ENCODE measurements at regions not wholly inside any gene's neighbourhood (a gene's known extent, or its start where the extent isn't known, plus 50 kb on each side); places are given as distances from the start of the nearest gene placed in this dataset.

GRCh38 chr10:129140921-129141885 lies 325.8 kb upstream of the MGMT start:
- TF ChIP-seq CTCF (conservative IDR thresholded peaks at IDR 0.05; ENCODE audit: low read depth, low read length) = no peak
- no peak overlapping the region for H3K4me3 ChIP-seq (ENCODE audit: low read depth, low read length)
- no peak for DNase-seq (ENCODE audit: low read depth)

DNA sequence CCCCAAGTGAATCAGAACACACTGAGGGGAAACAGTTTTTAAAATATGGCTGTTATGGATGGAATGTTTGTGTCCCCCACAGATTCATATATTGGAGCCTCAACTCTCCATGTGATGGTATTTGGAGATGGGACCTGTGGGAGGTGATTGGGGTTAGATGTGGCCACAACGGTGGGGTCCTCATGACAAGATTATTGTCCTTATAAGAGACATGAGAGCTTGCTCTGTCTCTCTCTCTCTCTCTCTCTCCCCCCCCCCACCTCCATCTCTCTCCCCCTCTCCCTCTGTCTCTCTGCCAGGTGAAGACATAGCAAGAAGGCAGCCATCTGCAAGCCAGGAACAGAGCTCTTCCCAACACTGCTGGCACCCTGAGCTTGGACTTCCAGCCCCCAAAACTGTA lies 315.8 kb upstream of the MGMT start:
- no peak for DNase-seq (ENCODE audit: low read depth)
- TF ChIP-seq CTCF (conservative IDR thresholded peaks at IDR 0.05; ENCODE audit: low read depth, low read length) = no peak

DNA sequence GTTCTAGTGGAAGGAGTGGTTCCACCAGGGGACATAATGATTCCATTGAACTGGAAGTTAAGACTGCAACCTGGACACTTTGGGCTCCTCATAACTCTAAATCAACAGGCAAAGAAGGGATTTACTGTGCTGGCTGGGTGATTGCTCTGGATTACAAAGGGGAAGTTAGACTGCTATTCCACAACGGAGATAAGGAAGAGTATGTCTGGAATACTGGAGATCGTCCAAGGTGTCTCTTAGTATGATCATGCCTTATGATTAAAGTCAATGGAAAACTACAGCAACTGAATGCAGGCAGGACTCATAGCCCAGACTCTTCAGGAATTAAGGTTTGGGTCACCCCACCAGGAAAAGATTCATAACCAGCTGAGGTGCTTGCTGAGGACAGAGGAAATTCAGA lies 310.6 kb upstream of the MGMT start:
- no peak for DNase-seq (ENCODE audit: low read depth)
- no peak overlapping the region for H3K4me3 ChIP-seq (ENCODE audit: low read depth, low read length)
- TF ChIP-seq CTCF (conservative IDR thresholded peaks at IDR 0.05; ENCODE audit: low read depth, low read length) = no peak

More for the DNA sequence above, 315.8 kb upstream of the MGMT start:
- H3K4me3 ChIP-seq (ENCODE audit: low read depth, low read length) = no peak overlapping the region

DNA sequence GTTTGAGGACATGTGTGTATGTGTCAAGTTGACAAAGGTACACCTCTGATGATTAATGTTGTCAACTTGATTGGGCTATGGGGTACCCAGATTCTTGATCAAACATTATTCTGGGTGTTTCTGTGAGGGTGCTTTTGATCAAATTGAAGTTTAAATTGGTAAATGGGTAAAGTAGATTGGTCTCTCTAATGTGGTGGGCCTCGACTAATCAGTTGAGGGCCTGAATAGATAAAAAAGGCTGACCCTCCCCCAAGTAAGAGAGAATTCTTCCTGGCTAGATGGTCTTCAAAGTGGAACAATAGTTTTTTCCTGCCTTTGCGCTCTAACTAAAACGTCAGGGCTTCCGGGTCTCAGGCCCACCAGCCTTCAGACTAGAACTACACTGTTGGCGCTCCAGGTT lies 309.9 kb upstream of the MGMT start:
- no peak overlapping the region for H3K4me3 ChIP-seq (ENCODE audit: low read depth, low read length)
- TF ChIP-seq CTCF (conservative IDR thresholded peaks at IDR 0.05; ENCODE audit: low read depth, low read length) = no peak
- no peak for DNase-seq (ENCODE audit: low read depth)

DNA sequence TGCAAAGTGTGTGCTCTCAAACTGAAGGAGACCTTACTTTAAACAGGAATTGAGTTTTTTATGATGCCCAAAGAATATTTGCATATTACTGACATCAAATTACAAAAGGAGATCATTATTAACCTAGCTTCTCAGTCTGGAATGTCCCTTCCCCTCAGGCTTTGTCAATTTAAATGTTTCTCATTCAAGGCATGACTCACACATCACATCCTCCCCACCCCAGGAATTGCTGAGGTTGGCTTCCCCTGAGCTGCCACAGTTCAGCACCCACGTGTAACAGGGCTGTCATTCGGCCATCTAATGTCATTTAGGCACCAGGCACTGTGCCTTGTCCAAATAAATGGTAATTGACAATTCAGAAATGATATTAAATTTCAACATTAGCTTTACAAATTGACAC lies 305.9 kb upstream of the MGMT start:
- DNase-seq (ENCODE audit: low read depth) = peak; percentile 78
- H3K4me3 ChIP-seq (ENCODE audit: low read depth, low read length) = no peak overlapping the region
- no peak for TF ChIP-seq CTCF (conservative IDR thresholded peaks at IDR 0.05; ENCODE audit: low read depth, low read length)

DNA sequence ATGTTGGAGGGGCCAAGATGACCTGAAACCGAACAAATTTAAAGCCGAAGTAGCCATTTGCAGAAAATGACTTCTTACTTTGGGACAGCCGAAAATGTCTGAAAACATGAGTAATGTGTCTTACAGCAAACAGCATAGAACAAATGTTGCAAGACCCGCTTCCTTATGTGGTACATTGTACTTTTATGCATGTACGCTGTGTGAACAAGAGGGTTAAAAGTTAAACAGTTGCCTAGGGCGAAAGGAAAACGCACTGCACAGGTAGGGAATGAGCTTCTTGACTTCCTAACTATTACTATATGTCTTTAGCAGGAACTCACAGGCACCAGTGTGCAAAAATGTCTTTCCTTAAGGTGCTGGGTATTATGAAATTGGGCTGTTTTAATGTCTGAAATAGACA lies 303.5 kb upstream of the MGMT start:
- TF ChIP-seq CTCF (conservative IDR thresholded peaks at IDR 0.05; ENCODE audit: low read depth, low read length) = no peak
- H3K4me3 ChIP-seq (ENCODE audit: low read depth, low read length) = no peak overlapping the region
- no peak for DNase-seq (ENCODE audit: low read depth)
